ENCODE measurements at regions not wholly inside any gene's neighbourhood (a gene's known extent, or its start where the extent isn't known, plus 50 kb on each side); places are given as distances from the start of the nearest gene placed in this dataset.

DNA sequence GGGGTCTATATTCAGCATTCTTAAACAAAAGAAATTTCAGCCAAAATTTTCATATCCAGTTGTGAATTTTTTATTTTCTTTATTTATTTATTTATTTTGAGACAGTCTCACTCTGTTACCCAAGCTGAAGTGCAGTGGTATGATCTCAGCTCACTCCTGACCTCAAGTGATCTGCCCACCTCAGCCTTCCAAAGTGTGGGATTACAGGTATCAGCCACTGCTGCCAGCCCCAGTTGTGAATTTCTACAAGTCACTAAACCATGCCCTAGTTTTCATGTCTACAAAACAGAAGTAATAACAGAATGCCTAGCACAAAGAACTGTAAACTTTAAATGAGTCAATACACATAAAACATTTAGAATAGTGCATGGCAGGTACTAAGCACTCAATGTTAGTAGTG lies 254.2 kb downstream of the C12orf50 start:
- TF ChIP-seq, protein P1, sequence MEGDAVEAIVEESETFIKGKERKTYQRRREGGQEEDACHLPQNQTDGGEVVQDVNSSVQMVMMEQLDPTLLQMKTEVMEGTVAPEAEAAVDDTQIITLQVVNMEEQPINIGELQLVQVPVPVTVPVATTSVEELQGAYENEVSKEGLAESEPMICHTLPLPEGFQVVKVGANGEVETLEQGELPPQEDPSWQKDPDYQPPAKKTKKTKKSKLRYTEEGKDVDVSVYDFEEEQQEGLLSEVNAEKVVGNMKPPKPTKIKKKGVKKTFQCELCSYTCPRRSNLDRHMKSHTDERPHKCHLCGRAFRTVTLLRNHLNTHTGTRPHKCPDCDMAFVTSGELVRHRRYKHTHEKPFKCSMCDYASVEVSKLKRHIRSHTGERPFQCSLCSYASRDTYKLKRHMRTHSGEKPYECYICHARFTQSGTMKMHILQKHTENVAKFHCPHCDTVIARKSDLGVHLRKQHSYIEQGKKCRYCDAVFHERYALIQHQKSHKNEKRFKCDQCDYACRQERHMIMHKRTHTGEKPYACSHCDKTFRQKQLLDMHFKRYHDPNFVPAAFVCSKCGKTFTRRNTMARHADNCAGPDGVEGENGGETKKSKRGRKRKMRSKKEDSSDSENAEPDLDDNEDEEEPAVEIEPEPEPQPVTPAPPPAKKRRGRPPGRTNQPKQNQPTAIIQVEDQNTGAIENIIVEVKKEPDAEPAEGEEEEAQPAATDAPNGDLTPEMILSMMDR (IDR thresholded peaks at IDR 0.05; ENCODE audit: low read depth, low read length), result no peak
- no peak for DNase-seq (ENCODE audit: low read depth in 2 of 2)
- no peak overlapping the region for H3K4me3 ChIP-seq (replicated peaks in 1 of 2; ENCODE audit: low read depth in 2 of 2, low read length in 2 of 2)

DNA sequence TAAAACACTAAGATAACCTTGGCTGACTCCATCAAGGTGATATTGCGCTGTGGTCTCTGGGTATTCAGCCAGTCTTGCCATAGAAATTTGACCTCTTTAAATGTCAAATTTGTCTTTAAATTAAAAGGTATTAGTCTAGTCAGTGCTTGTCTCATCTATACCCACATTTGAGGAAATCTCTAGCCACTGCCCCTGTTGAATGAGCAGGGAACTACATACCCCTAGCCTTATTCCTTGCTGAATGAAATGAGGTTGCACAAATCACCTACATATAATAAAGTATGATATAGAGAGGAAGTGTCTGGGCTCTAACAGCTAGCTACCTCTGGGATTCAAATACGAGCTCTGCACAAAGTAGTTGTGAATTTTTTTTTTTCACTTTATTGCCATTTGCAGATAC lies 256.8 kb downstream of the C12orf50 start:
- H3K4me3 ChIP-seq (replicated peaks in 1 of 2; ENCODE audit: low read depth in 2 of 2, low read length in 2 of 2), result no peak overlapping the region
- TF ChIP-seq, protein P1 (IDR thresholded peaks at IDR 0.05; ENCODE audit: low read depth, low read length), result no peak
- no peak for DNase-seq (ENCODE audit: low read depth in 2 of 2)

DNA sequence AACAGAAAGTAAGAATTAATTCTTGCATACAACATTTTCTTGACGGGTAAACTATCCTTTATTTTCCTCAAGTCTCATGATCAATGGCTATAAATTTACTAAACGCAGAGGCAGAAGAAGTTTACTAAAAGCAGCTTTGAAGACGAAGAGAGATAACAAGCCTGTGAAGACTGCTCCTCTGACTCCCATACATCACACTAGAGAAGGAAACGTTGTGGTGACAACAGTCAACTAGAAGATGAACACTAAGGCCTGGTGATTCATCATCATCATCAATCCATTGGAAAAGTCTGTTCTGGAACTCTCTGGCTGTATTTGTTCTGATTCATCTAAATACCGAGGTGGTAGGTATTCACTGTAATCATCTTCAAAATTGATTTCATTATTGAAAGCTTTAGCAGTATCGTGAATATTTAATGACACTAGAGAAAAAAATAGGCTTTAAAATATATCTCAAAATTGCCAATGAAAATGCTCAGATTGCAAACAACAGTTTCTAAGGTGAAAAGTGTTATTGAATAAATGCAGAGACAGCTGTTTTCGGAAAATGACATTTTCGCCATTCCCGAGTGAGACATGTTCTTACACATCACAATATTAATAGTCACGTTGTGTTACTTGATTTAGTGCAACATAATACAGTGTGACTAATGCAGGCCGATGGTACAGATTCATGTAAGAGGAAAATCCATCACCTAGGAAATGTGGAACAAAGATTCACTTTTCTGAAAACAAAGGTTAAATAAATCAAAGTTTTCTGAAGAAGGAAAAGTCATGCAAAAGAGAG lies 260.5 kb downstream of the C12orf50 start:
- H3K4me3 ChIP-seq (replicated peaks in 1 of 2; ENCODE audit: low read depth in 2 of 2, low read length in 2 of 2), result no peak overlapping the region
- DNase-seq (ENCODE audit: low read depth in 2 of 2), result no peak
- TF ChIP-seq, protein P1 (IDR thresholded peaks at IDR 0.05; ENCODE audit: low read depth, low read length), result no peak

DNA sequence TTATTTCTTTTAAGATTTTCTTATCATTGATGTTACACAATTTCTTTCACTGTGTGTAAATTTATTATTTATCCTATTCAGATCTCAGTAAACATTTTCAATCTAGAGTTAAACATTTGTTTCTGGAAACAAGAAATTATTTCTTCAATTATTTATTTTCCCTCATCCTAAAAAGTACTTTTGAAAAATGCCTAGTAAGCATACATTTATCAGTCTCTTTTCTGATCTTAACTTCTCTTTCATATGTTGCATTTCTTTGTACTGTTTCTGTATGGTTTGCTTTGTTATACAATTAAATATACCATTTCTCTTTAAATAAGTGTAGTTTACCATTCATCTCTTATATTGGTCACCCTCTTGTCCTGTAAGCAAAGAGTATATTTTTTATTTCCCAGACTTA lies 263.2 kb downstream of the C12orf50 start:
- TF ChIP-seq, protein P1 (IDR thresholded peaks at IDR 0.05; ENCODE audit: low read depth, low read length), result no peak
- no peak for DNase-seq (ENCODE audit: low read depth in 2 of 2)
- no peak overlapping the region for H3K4me3 ChIP-seq (replicated peaks in 1 of 2; ENCODE audit: low read depth in 2 of 2, low read length in 2 of 2)

DNA sequence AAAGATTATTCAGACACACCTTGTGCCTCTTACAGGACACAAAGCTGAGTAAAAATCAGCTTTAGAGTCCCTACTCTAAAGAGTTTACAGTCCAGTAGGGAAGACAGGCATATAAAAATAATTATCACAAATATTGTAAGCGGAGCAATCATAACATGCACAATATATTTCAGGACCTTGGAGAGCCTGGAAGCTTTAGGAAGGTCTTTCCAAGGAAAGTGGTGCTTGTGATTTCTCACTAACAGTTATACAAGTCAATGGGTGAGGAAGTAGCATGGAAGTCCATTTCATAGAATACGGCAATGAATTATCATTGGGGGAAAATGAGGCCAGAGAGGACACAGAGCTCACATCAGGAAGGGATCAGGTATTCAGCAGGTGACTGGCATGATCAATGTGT lies 268.3 kb downstream of the C12orf50 start:
- TF ChIP-seq, protein P1 (IDR thresholded peaks at IDR 0.05; ENCODE audit: low read depth, low read length), result no peak
- DNase-seq (ENCODE audit: low read depth in 2 of 2), result peak in 1 of 2 donors; percentile 3
- H3K4me3 ChIP-seq (replicated peaks in 1 of 2; ENCODE audit: low read depth in 2 of 2, low read length in 2 of 2), result no peak overlapping the region

DNA sequence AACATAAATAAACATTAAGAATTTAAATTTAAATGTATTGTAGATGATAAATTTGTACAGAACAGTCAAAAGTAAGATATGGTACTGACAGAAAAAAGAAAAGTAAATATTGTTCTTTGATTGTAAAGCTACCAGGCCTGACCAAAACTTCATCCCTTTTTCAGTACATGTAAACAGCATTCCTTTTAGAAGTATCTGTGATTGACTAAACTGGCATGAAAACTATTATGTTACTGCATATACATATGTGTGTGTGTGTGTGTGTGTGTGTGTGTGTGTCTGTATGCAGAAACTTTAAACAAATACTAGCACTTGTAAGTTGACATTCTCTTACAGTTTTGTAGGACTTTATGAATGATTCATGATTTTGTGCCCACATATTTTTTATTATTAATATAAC lies 270.9 kb downstream of the C12orf50 start:
- TF ChIP-seq, protein P1 (IDR thresholded peaks at IDR 0.05; ENCODE audit: low read depth, low read length), result no peak
- H3K4me3 ChIP-seq (replicated peaks in 1 of 2; ENCODE audit: low read depth in 2 of 2, low read length in 2 of 2), result no peak overlapping the region
- no peak for DNase-seq (ENCODE audit: low read depth in 2 of 2)

DNA sequence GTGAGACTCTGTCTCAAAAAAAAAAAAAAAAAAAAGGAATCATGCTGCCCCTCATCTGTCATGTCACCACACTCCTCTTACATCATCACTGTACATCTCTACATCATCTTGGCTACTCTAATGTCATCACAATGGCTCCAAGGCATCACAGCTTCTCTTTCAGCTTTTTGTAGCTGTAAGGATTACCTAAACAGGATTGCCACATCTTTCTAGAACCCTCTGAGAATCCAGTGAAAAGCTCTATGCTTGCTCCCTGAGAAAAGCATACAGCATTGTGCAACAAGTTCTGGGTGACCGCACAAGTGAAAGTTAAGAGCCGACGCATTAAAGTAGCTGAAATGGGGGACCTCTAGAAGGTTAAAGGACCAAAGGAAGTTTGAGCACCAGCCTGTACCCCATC lies 272.5 kb downstream of the C12orf50 start:
- peak; percentile 12 to 49 for DNase-seq (ENCODE audit: low read depth in 2 of 2)
- no peak overlapping the region for H3K4me3 ChIP-seq (replicated peaks in 1 of 2; ENCODE audit: low read depth in 2 of 2, low read length in 2 of 2)
- TF ChIP-seq, protein P1 (IDR thresholded peaks at IDR 0.05; ENCODE audit: low read depth, low read length), result no peak
